ENCODE measurements at regions not wholly inside any gene's neighbourhood (a gene's known extent, or its start where the extent isn't known, plus 50 kb on each side); places are given as distances from the start of the nearest gene placed in this dataset.

DNA sequence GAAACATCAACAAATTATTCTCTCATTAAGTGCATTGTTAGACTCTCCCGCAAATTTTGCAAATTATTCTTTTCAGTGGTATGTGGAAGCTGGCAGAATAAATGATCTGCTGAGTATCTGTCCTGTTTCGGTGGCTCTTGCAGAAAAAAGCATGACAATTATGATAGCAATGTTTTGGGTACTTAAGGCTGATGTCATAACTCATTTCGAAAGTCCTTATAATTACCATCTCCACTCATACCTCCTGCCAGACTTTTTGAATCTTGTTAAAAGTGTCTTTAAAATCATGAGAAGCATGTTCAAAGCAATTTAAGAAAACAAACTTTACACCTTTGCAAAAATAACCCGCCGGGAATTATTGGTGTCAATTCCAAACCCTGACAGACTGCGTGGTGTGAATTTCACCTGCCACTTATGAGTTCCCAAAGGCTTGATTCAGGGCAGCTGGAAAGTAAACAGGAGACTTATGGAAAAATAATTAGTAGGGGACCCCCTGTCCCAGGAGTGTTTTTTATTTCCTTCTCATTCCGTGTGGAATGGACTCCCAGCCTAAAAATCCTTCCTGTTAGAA lies 87.6 kb upstream of the E2F3 start:
- DNase-seq (ENCODE audit: low spot score) = no peak

DNA sequence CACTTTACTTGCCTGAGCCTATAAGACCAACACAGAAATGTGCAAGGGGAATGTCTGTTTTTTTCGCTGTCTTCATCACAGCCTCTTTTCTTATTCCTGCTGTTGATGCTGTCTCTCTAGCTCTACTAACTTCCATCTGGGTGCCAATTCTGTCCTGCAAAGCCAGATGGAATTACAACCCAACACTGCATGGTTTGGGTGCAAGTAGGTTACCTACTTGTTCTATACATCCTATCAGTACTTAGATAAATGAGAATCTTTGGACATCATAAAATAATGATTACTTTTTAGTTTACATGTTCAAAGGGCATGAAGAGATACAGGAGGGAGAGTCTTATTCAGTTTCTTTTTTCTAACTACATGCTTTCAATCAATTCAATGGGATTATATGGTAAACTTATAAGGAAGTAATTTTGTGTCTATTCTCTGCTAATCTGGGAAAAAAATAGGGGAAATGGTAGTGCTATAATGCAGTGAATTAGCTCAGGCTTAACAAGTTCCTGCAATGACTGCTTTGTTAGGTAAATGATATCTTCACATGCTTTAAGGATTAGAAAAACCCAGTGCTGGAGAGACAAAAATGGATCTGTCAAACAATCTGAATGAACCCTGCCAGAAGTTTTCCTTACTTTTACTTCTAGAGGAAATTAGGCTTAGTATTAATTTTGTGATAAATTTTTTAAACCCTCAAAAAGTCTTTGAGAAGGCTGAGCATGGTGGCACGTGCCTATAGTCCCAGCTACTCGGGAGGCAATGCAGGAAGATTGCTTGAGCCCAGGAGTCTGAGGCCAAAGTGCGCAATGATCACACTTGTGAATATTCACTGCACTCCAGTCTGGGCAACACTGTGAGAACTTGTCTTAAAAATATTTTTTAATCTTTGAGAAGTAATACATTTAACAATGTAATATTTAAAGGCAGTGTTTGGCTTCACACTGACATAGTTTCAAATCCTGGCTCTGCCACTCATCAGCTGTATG lies 86.5 kb upstream of the E2F3 start:
- DNase-seq (ENCODE audit: low spot score) = no peak

DNA sequence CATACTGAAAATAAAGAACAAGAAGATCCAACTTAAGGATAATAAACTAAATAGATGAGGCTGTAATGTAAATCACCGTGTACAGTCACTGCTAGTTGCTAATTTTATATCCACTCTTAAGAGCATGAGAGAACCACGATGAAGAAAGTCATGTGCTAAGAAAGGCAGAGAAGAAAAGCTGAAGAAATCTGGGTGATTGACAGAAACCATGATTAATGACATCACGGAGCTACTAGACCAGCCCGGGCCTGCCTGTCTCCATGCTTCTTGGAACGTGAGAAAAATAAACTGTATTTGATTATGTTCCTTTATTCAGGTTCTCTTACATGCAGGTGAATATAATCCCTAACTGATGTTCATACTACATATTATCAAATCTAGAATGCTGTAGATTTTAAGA lies 84.2 kb upstream of the E2F3 start:
- no peak for DNase-seq (ENCODE audit: low spot score)

DNA sequence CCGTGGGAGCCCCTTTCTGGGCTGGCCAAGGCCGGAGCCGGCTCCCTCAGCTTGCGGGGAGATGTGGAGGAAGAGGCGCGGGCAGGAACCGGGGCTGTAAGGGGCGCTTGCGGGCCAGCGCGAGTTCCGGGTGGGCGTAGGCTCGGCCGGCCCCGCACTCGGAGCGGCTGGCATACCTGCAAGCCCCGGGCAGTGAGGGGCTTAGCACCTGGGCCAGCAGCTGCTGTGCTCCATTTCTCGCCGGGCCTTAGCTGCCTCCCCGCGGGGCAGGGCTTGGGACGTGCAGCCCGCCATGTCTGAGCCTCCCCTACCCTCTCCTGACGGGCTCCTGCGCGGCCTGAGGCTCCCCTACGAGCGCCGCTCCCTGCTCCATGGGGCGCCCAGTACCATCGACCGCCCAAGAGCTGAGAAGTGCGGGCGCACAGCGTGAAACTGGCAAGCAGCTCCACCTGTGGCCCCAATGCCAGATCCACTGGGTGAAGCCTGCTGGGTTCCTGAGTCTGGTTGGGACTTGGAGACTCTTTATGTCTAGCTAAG lies 82.8 kb upstream of the E2F3 start:
- no peak for DNase-seq (ENCODE audit: low spot score)

DNA sequence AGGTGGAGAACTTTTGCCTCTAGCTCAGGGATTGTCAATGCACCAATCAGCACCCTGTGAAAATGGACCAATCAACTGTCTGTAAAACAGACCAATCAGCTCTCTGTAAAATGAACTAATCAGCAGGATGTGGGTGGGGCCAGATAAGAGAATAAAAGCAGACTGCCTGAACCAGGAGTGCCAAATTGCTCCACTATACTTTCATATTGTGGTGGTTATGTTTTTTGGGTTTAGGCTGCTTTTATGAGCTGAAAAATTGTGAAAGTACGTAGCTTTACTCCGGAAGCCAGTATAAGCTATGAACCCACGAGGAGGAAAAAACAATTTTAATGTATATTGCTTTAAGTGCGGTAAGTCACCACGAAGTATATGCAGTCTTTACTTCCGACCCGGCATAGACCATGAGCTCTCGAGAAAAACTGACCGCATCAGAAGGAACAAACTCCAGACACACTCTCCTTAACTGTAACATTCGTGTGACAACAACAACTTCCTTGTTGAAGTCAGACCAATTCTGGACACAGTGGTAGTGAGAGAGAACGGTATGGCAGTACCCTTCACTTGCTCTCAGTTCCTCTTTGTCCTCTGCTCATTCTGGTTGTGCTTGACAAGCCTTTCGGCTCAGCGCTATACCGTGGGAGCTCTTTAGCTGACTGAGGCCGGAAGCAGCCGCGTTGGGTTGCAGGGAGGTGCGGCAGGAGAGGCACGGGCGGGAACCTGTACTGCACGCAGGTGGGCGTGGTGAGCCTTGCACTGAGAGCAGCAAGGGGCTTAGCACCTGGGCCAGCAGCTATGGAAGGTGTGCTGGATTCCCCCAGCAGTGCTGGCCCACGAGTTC lies 81.9 kb upstream of the E2F3 start:
- peak; percentile 67 for DNase-seq (ENCODE audit: low spot score)

DNA sequence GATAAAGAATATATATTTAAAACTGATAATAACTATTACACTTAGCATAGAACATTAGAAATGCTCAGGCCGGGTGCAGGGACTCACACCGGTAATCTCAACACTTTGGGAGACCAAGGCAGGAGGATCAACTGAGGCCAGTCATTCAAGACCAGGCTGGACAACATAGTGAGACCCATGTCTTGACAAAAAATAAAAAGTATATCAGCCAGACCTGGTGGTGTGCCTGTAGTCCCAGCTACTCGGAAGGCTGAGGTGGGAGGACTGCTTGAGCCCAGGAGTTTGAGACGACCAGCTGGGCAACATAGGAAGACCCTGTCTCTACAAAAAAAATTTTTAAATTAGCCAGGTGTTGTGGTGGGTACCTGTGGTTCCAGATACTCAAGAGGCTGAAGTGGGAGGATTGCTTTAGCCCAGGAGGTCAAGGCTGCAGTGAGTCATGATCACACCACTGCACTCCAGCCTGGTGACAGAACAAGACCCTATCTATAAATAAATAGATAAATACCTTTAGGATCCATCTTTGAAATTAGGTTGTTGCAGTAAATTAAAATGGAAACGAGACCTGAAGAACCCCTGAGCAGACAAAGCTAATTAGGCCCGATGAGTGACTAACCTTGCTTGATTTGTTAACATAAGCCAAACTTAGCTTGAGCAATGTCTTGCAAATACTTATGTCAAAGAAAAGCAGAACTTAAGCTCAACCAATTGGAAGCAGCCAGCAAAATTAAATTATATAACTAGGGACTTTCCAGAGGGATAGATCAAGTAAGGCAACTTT lies 75.8 kb upstream of the E2F3 start:
- DNase-seq (ENCODE audit: low spot score) = no peak

DNA sequence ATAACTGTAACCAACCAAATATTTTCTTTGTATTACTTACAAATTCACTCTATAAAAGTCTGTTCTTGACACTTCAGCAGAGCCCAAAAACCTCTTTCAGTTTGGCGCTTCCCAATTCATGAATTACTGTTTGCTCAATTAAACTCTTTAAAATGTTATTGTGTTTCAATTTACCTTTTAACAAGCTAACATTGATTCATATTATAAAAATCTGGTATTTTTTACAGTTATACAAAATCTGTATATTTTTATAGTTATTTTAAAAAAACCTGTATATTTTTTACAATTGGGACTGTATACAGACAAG lies 75.3 kb upstream of the E2F3 start:
- DNase-seq (ENCODE audit: low spot score) = no peak

DNA sequence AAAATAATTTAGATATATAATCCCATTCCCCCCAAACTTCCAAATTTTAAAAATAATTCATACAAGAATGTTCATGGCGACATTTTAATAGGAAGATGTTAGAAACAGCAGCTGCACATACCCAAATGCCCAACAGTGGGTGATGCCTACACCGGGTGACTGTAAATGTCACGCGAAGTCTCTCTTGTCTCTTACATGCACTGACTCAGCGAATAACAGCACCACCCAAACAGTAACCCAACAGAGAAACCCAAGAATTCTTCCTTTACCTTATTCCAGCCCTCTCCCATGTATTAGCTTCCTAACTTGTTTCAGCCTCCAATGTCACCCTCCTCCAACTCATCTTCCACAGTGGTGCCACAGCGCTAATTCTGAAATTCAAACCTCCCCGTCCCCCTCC lies 74.5 kb upstream of the E2F3 start:
- DNase-seq (ENCODE audit: low spot score) = no peak

DNA sequence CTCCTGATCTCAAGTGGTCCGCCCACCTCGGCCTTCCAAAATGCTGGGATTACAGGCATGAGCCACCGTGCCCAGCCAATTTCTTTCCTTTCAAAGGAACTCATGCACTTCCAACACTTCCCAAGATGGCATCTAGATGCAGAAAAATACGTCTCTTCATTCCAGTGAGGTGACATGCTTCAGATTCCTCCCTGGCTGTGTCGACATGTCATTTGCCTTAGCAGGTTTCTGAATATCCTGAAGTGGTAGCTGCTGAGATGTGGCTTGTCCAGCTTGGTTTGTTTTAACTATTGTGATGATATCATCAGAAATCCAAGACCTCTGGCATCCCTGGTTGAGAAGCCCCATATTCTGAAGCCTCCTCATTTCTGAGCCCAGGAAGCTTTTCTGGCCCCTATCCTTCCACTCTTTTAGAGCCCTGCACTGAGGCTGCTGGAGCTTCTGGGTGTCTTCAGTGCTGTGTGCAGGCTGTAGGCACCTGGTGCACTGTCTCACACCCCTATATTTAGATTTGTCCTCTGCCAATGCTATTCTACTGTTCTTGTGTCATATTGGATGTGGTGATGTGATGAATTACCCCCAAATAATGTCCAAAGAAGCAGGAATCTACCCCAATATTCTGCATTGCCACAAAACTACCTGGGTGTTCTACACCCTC lies 73.3 kb upstream of the E2F3 start:
- no peak for DNase-seq (ENCODE audit: low spot score)

DNA sequence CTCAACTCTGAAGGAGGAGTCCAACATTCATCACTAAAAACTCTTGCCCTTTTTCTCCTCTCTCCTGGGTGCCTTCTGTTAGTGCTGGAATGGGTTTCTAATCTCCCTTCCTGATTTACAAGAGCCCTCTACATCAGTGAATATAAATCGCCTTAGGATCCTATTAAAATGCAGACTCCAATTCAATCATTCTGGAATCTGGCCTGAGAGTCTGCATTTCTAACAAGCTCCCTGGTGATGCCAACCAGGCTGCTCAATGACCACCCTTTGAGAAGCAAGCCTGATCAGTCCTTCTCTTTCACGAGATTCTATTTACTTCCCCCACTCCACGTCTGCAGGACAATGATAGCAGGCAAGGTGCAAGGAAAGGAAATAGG lies 72.8 kb upstream of the E2F3 start:
- DNase-seq (ENCODE audit: low spot score) = no peak

DNA sequence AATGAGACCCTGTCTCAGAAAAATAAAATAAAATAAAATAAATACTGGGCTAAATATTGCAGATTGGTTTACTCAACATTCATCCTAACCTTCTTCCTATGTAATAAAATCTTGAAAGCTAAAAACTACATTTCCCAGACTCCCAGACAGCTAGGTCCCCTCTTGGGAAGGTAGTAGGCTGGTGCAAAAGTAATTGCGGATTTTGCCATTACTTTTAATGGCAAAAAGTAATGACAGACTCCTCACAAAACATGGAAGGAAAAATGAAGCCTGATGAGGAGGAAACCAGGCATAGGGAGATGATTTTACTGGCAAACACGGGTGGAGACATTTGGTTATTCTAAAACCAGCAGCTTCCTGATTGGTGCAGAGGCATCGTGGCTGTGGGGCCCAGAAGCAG lies 70.6 kb upstream of the E2F3 start:
- no peak for DNase-seq (ENCODE audit: low spot score)

DNA sequence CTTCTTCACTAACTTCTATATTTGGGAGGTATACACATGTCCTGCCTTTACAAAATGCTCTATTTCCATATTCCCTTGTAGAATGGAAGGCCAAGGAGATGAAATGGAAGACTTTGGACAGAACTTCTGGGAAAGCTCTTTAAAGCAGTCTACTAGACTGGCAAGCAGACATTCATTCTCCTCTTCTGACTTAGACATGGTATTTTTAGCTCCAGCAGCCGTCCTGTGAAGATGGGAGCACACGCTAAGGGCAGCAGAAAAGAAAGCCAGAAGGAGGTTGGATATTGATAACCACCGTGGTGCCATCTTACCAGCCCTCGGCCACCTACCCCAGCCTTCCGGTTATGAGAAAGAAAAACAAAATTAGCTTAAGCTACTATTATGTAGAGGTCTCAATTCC lies 70.1 kb upstream of the E2F3 start:
- DNase-seq (ENCODE audit: low spot score) = no peak

DNA sequence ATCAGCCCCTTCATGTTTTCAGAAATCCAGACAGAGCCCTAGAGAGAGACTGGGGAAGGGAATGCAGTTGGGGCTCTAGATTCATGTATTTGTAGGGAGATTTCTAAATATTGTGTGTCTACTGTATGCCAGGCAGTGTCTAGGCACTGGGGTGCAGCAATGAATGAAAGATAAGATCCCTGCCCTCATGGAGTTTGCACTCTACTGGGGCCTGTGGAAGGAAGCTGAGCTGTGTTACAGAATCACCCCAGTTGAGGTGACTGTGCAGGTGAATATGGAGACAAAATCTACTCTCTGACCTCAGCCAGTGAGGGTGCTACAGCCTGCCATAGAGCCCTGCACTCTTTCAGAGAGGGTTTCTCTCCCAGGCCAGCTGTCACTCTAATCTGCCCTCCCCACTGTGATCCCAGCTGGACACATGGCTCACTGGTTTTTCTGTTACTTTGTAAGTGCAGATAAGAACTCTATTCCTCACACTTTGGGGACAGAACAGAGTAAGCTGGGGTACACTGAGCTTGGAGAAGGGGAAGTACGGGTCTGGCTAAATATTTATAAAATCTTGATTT lies 69.2 kb upstream of the E2F3 start:
- DNase-seq (ENCODE audit: low spot score) = no peak

DNA sequence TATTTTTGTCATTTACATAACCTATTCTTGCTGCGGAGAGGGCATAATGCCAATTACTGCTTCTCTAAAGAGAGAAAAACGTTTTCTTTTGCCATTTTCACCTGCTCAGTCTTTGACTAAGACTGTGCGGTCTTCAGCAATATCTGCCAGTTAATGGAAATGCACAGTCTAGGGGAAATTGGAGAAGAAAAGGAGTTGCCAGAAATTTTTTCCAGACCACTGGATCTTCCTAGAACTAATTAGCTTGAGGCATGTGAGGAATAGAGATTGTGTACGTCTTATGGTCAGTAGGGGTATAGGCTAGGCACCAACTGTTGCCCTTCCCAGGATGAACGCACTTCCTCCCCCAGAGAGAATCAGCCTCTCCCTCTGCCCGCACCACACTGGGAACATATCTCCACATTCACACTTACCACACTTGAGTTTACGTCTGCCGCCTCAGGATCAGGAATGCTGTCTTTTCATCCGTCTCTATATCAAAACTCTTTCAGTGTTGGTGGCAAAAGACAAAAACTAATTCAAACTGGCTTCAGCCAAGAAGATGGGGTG lies 67.9 kb upstream of the E2F3 start:
- no peak for DNase-seq (ENCODE audit: low spot score)

DNA sequence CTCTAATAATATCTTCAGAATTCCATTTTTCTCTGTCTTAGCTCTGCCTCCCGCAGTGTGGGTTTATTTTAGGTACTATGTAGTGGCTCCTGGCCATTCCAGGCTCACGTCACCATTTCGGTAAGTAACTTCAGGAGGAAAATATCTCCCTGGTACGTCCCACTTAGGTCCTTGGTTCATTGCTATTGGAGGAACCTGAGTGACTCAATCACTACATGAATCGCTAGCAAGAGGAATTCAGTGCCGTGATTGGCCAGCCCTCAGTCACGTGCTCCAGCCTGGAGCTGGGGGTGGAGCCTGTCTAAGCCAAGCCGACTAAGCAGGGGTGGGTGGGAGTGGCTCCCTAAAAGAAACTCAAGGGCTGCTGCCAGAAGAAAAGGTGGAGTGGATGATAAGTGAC lies 67.3 kb upstream of the E2F3 start:
- DNase-seq (ENCODE audit: low spot score) = no peak

DNA sequence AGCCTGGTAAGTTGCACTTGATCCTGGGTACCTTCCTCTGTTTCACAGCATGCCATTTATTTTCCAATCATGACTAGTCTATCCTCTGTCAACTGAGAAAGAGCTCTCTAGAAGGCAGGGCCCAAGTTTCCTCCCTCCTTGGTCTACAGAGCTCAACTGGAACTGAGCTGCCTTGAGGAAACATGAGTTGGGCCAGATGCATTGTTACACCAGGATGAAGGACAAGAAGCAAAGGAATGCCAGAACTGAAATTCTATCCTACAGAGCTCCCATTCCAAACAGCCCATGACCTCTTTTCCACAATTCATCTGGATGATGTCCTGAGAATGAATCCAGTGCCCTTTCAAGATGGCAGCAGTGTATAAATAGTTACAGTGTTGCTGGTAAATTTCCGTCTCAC lies 66.7 kb upstream of the E2F3 start:
- DNase-seq (ENCODE audit: low spot score) = no peak

DNA sequence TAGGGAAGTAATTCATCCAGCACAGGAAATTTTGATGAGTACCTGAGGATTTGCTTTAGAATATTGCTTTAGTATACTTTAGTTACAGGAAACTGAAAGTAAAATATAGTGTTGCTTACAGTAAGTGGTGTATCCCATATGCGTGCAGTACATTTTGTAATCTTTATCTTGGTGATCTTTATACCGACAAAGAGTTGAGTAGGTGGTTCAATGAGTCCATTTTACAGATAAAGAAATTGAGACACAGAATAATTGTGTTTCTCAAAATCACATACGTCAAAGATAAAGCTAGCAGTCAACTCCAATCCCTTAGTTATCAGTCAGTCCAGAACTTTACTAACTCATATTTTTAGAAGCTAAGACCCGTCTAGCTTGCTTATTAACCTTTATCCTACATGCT lies 65.8 kb upstream of the E2F3 start:
- DNase-seq (ENCODE audit: low spot score) = peak; percentile 4

DNA sequence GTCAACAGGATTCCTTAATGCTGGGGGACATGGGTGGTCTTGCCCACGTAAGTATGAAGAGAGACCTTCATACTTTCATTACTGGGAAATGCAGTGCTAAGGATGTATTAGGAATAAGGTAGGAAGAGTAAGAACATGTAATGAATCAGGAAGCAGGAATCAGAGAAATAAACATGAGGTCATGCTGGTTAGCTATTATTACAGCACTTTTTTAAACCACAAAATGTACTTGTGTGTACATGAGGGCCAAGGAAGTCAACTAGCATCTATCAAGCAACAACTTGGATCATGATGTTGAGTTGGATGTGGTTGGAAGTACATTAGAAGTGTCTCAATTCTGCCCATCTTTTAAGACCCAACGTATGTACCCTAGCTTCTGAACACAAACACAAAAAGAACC lies 63.5 kb upstream of the E2F3 start:
- no peak for DNase-seq (ENCODE audit: low spot score)

DNA sequence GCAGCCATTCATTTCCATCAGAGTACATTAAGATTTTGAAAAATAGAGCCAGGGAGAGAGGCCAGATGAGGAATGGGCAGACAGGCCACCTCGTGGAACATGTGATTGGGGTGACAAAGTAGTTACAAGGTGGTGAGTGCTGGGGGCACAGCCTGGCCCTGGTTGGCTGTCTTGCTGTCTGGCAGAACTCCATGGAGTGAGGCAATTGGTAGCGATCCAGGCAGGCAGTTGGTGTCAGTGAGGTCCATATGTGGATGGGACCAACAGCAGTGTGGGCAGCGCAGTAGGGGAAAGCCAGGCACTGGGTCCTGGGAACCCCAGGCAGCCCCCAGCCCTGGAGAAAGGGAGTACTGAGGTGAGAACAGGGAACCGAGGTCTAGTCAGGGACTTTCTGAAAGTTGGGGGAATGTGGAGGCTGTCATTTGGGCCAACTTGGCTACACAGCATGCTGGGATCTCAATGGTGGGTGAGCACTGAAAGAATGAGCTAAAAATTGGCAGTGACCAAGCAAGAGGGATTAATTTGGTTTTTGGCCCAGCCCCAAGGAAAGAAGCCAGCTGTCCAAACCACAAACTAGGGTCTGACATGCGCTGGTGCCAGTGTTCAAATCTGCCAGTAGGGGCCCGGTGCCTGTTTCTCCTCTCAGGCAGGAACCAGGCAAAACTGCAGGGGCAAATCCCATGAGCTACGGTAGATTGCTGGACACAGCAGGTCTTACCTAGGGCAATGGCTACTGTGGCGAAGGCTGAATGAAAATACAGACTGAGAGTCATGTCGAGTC lies 61.4 kb upstream of the E2F3 start:
- no peak for DNase-seq (ENCODE audit: low spot score)

DNA sequence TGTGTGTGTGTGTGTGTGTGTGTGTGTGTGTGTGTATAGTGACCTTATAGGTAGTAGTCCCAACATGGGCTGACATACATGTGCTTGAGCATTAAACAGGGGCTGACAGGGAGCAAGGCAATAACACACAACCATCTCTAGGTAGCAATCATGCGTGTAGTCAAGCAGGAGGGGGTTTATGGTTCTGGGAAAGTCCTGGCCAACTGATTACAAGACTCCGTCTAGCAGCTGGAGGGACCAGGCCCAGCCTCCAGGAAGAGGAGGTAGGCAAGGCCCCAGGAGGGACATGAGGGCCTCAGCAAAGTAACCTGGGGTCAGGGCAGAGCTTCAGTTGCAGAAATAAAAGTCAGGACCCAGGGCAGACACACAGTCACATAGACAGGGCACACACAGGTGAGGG lies 60.6 kb upstream of the E2F3 start:
- no peak for DNase-seq (ENCODE audit: low spot score)
